GM12878 (cell line): ENCODE measurements at regions not wholly inside any gene's neighbourhood (a gene's known extent, or its start where the extent isn't known, plus 50 kb on each side); places are given as distances from the start of the nearest gene placed in this dataset.

Experiments used
- ATAC-seq: fragments of 200-7000 bp; cut with Tn5 transposase; 3 replicates; pipeline ENCODE4 v1.9.1; 2020; ENCODE audit warnings: mild to moderate bottlenecking, moderate library complexity
- BruUV-seq: library from RNA; stranded (reverse); fragments of 400-500 nt; replicated peaks from 2 replicates; lab custom pipeline; 2021; lab: Mats Ljungman, UMichigan
- CTCF ChIA-PET: fragments of 300-600 bp; sonication (Branson Sonifier 250); formaldehyde crosslinking; extraction: SDS; loops from one replicate; lab custom pipeline; 2021; ENCODE audit warnings: inconsistent platforms; lab: Yijun Ruan, JAX
- POLR2A ChIA-PET: fragments of 350-600 bp; formaldehyde crosslinking; extraction: SDS; loops from one replicate; lab custom pipeline; 2021; ENCODE audit warnings: inconsistent platforms; lab: Charles Lee
- RAD21 ChIA-PET: fragments of 300-600 bp; sonication (Branson Sonifier 250); formaldehyde crosslinking; loops from one replicate; lab custom pipeline; 2023; ENCODE audit warnings: antibody characterized with exemption; ENCODE audit not compliant: unreplicated experiment; lab: Charles Lee
- SMC1A ChIA-PET: fragments of 300-600 bp; sonication (Branson Sonifier 250); formaldehyde crosslinking; loops from one replicate; lab custom pipeline; 2023; ENCODE audit not compliant: unreplicated experiment, uncharacterized antibody; lab: Charles Lee
- DNase-seq: peaks from one replicate; pipeline ENCODE4 v3.0.0-alpha.2; 2011; ENCODE audit warnings: low read depth, low spot score
- FAIRE-seq: peaks from 3 replicates; lab custom pipeline; 2011; peaks lifted over from hg19 to GRCh38; lab: Jason Lieb, UNC
- H2AFZ ChIP-seq: 2 replicates; pipeline ENCODE4 v1.6.0; 2011; ENCODE audit warnings: low read depth, low read length, control low read depth; ENCODE audit not compliant: control insufficient read depth
- H3K27ac ChIP-seq: 2 replicates; pipeline ENCODE4 v1.5.1; 2011; ENCODE audit warnings: control low read depth; ENCODE audit not compliant: control insufficient read depth, insufficient read depth
- H3K27me3 ChIP-seq, 2 experiments: replicated peaks in 1 of 2; 2 replicates each; pipeline versions ENCODE4 v1.6.0 to v1.6.1; 2011; ENCODE audit warnings: low read length in 1 of 2; ENCODE audit not compliant: control insufficient read depth in 2 of 2, insufficient read depth in 2 of 2
- H3K36me3 ChIP-seq, 2 experiments: 2 replicates each; pipeline ENCODE4 v1.5.1; 2011; ENCODE audit warnings: low read length in 1 of 2; ENCODE audit not compliant: control insufficient read depth in 2 of 2, insufficient read depth in 2 of 2
- H3K4me1 ChIP-seq: 2 replicates; pipeline ENCODE4 v1.6.1; 2011; ENCODE audit warnings: mild to moderate bottlenecking, low read length, moderate library complexity, mixed read lengths; ENCODE audit not compliant: control insufficient read depth, insufficient read depth
- H3K4me2 ChIP-seq: 2 replicates; pipeline ENCODE4 v1.6.0; 2011; ENCODE audit warnings: control low read depth; ENCODE audit not compliant: control insufficient read depth, insufficient read depth
- H3K4me3 ChIP-seq: fragments of 200-600 bp; sonication (generic); 2 replicates; pipeline ENCODE4 v1.5.1; 2016
- H3K79me2 ChIP-seq: 2 replicates; pipeline ENCODE4 v1.6.0; 2011; ENCODE audit warnings: low read length; ENCODE audit not compliant: control insufficient read depth, insufficient read depth
- H3K9ac ChIP-seq: 2 replicates; pipeline ENCODE4 v1.8.0; 2011; ENCODE audit warnings: low read length, control low read depth, mixed read lengths; ENCODE audit not compliant: control insufficient read depth, insufficient read depth
- H3K9me3 ChIP-seq: replicated peaks from 3 replicates; pipeline ENCODE4 v1.5.1; 2011; ENCODE audit warnings: mild to moderate bottlenecking, low read length; ENCODE audit not compliant: control insufficient read depth, insufficient read depth
- H4K20me1 ChIP-seq: 2 replicates; pipeline ENCODE4 v1.6.0; 2011; ENCODE audit not compliant: control insufficient read depth, insufficient read depth
- BCL11A ChIP-seq: IDR thresholded peaks from 2 replicates; pipeline ENCODE4 v1.6.1; 2011; ENCODE audit warnings: low read depth, low read length
- BHLHE40 ChIP-seq, 2 experiments: fragments of 450-650 bp in 1 of 2; IDR thresholded peaks; 2 replicates each; pipeline ENCODE4 v1.6.1; 2011 to 2017; ENCODE audit warnings: low read depth in 2 of 2, borderline replicate concordance in 1 of 2, improper control_type of control experiment in 1 of 2, low read length in 1 of 2, mild to moderate bottlenecking in 1 of 2
- CBFB ChIP-seq: IDR thresholded peaks from 2 replicates; pipeline ENCODE4 v1.6.1; 2016; ENCODE audit warnings: antibody characterized with exemption, low read depth
- EED ChIP-seq: sonication (generic); IDR thresholded peaks from 2 replicates; pipeline ENCODE4 v1.6.1; 2016; ENCODE audit warnings: antibody characterized with exemption, low read depth
- KAT2A ChIP-seq: conservative IDR thresholded peaks from 2 replicates; pipeline ENCODE4 v1.6.1; 2011; ENCODE audit warnings: low read depth, low read length; ENCODE audit not compliant: control insufficient read depth
- KLF5 ChIP-seq: fragments of 450-650 bp; IDR thresholded peaks from 2 replicates; pipeline ENCODE4 v1.6.1; 2014; ENCODE audit warnings: mild to moderate bottlenecking; ENCODE audit not compliant: partially characterized antibody
- NR2C2 ChIP-seq: IDR thresholded peaks from 2 replicates; pipeline ENCODE4 v1.6.1; 2011; ENCODE audit warnings: borderline replicate concordance, low read depth; ENCODE audit not compliant: control insufficient read depth, insufficient read length
- NR2F1 ChIP-seq: fragments of 450-650 bp; conservative IDR thresholded peaks from 2 replicates; pipeline ENCODE4 v1.6.1; 2017; ENCODE audit warnings: mild to moderate bottlenecking
- RAD21 ChIP-seq: IDR thresholded peaks from 2 replicates; pipeline ENCODE4 v1.6.1; 2011; ENCODE audit warnings: mild to moderate bottlenecking, low read depth, low read length, moderate library complexity; ENCODE audit not compliant: insufficient read depth
- SREBF1 ChIP-seq: IDR thresholded peaks from 2 replicates; pipeline ENCODE4 v1.6.1; 2012; ENCODE audit warnings: mild to moderate bottlenecking, low read length
- SUZ12 ChIP-seq: fragments of 200-600 bp; sonication (generic); IDR thresholded peaks from one replicate; pipeline ENCODE4 v1.6.1; 2018; ENCODE audit warnings: antibody characterized with exemption, mild to moderate bottlenecking; ENCODE audit not compliant: unreplicated experiment
- TCF12 ChIP-seq: IDR thresholded peaks from 2 replicates; pipeline ENCODE4 v1.6.1; 2011; ENCODE audit warnings: low read depth, mild to moderate bottlenecking, low read length
- WRNIP1 ChIP-seq: IDR thresholded peaks from 2 replicates; pipeline ENCODE4 v1.6.1; 2011; ENCODE audit warnings: low read depth, low read length, improper control_type of control experiment, borderline replicate concordance
- WGBS: methylation state at CpG from one replicate; pipeline ENCODE4 v1.1.6; 2016; ENCODE audit warnings: low lambda C conversion rate; ENCODE audit not compliant: insufficient replicate concordance, insufficient coverage; ENCODE audit errors: missing lambda C conversion rate; 5-methylcytosine and 5-hydroxymethylcytosine counted together
- in situ Hi-C: fragments of 300-500 bp; cut with MboI; formaldehyde crosslinking; loops from 9 replicates; pipeline ENCODE4 v1.14.3; 2018; ENCODE audit warnings: mixed read lengths
- intact Hi-C: fragments of 100-400 bp; cut with micrococcal nuclease; formaldehyde crosslinking; loops from one replicate; pipeline ENCODE4 v1.14.2; 2022; ENCODE audit not compliant: unreplicated experiment
- TF ChIP-seq, protein P1 (sequence below): IDR thresholded peaks from 2 replicates; pipeline ENCODE4 v1.6.1; 2012; ENCODE audit warnings: improper control_type of control experiment, low read depth, low read length; ENCODE audit not compliant: insufficient replicate concordance

DNA sequence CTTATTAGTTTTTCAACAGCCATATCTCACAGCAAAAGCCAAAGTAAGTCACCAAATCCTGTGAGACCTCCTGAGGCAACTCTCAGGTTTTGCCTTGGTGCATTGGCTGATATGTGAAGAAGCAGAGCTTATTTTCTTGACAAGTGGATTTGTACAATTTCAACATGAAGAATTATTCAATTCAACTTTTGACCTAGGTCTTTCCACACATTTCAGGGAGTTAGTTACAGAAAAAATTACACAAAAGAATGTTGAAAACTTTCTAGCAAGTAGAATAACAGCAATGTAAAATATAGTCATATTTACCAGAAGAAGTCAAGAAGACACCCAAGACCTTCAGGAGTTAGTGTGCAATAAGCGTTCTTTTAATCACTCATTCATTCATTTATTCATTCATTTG lies 62.4 kb upstream of the ADRB2 start:
- ATAC-seq (no peak), DNase-seq (no peak), FAIRE-seq (no peak)
- TF ChIP-seq NR2F1 (no peak), KAT2A (no peak), RAD21 (no peak), CBFB (no peak), SREBF1 (no peak), EED (no peak), KLF5 (no peak), BHLHE40 (IDR thresholded peaks at IDR 0.05; ENCODE audit: borderline replicate concordance in 1 of 2, low read depth in 2 of 2, low read length in 1 of 2) (no peak)
- CTCF ChIA-PET = interaction anchor here (0.9 kb wide), 1 partner anchor 31 kb away, joined by 3 read pairs; no protein-coding TSS in a partner anchor
- 83% methylated on average over 1 of the region's 1 CpG for WGBS
- RAD21 ChIA-PET = no interaction called here
- no peak overlapping the region for H3K4me2 ChIP-seq
- H3K36me3 ChIP-seq = no peaks in the 10 kb centered on the region
- intact Hi-C loops = no loop called here
- peaks cover 12% of the 10 kb centered on the region for H3K4me1 ChIP-seq
- SMC1A ChIA-PET = interaction anchor here (1.2 kb wide), 1 partner anchor 17 kb away, joined by 3 read pairs; no protein-coding TSS in a partner anchor
- no peaks in the 10 kb centered on the region for H3K79me2 ChIP-seq
- no peak overlapping the region for H3K27ac ChIP-seq
- H3K27me3 ChIP-seq = no peaks in the 10 kb centered on the region
- H4K20me1 ChIP-seq = no peaks in the 10 kb centered on the region
- H3K4me3 ChIP-seq = no peak overlapping the region
- no peaks in the 10 kb centered on the region for H3K9me3 ChIP-seq
- POLR2A ChIA-PET = no interaction called here
- H2AFZ ChIP-seq = no peak overlapping the region
- BruUV-seq = no TSS peak
- no peak overlapping the region for H3K9ac ChIP-seq
- in situ Hi-C loops = no loop called here

DNA sequence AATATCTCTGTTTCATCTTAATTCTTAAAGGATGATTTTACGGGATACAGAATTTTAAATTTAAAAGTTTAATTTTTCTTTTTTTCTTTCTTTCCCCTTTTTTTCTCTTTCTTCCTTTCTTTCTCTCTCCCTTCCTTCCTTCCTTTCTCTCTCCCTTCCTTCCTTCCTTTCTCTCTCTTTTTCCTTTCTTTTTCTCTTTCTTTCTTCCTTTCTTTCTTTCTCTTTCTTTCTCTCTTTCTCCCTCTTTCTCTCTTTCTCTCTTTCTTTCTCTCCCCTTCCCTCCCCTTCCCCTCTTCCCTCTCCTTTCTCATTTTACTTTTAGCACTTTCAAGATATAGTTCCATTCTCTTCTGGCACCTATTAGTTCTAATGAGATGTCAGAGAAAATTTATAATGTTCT lies 61.4 kb upstream of the ADRB2 start:
- no TSS peak for BruUV-seq
- Histone ChIP-seq H3K79me2 (no peaks in the 10 kb centered on the region), H3K27ac (no peak overlapping the region), H3K27me3 (no peaks in the 10 kb centered on the region), H2AFZ (no peak overlapping the region), H3K4me1 (peaks cover 12% of the 10 kb centered on the region), H3K4me3 (no peak overlapping the region), H4K20me1 (no peaks in the 10 kb centered on the region), H3K36me3 (no peaks in the 10 kb centered on the region), H3K9me3 (no peaks in the 10 kb centered on the region), H3K9ac (no peak overlapping the region), H3K4me2 (no peak overlapping the region)
- in situ Hi-C loops = no loop called here
- no peak for ATAC-seq
- ChIA-PET SMC1A (no interaction called here), POLR2A (no interaction called here), CTCF (no interaction called here), RAD21 (interaction anchor here (0.7 kb wide), 1 partner anchor 231 kb away, joined by 3 read pairs; no protein-coding TSS in a partner anchor)
- no peak for FAIRE-seq
- WGBS = 5% methylated on average over 1 of the region's 1 CpG
- no peak for DNase-seq
- intact Hi-C loops = no loop called here
- TF ChIP-seq WRNIP1 (no peak), NR2C2 (no peak), TCF12 (no peak), BCL11A (no peak), SUZ12 (no peak)
- TF ChIP-seq, protein P1, sequence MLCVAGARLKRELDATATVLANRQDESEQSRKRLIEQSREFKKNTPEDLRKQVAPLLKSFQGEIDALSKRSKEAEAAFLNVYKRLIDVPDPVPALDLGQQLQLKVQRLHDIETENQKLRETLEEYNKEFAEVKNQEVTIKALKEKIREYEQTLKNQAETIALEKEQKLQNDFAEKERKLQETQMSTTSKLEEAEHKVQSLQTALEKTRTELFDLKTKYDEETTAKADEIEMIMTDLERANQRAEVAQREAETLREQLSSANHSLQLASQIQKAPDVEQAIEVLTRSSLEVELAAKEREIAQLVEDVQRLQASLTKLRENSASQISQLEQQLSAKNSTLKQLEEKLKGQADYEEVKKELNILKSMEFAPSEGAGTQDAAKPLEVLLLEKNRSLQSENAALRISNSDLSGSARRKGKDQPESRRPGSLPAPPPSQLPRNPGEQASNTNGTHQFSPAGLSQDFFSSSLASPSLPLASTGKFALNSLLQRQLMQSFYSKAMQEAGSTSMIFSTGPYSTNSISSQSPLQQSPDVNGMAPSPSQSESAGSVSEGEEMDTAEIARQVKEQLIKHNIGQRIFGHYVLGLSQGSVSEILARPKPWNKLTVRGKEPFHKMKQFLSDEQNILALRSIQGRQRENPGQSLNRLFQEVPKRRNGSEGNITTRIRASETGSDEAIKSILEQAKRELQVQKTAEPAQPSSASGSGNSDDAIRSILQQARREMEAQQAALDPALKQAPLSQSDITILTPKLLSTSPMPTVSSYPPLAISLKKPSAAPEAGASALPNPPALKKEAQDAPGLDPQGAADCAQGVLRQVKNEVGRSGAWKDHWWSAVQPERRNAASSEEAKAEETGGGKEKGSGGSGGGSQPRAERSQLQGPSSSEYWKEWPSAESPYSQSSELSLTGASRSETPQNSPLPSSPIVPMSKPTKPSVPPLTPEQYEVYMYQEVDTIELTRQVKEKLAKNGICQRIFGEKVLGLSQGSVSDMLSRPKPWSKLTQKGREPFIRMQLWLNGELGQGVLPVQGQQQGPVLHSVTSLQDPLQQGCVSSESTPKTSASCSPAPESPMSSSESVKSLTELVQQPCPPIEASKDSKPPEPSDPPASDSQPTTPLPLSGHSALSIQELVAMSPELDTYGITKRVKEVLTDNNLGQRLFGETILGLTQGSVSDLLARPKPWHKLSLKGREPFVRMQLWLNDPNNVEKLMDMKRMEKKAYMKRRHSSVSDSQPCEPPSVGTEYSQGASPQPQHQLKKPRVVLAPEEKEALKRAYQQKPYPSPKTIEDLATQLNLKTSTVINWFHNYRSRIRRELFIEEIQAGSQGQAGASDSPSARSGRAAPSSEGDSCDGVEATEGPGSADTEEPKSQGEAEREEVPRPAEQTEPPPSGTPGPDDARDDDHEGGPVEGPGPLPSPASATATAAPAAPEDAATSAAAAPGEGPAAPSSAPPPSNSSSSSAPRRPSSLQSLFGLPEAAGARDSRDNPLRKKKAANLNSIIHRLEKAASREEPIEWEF = no peak
